ENCODE measurements at regions not wholly inside any gene's neighbourhood (a gene's known extent, or its start where the extent isn't known, plus 50 kb on each side); places are given as distances from the start of the nearest gene placed in this dataset.

DNA sequence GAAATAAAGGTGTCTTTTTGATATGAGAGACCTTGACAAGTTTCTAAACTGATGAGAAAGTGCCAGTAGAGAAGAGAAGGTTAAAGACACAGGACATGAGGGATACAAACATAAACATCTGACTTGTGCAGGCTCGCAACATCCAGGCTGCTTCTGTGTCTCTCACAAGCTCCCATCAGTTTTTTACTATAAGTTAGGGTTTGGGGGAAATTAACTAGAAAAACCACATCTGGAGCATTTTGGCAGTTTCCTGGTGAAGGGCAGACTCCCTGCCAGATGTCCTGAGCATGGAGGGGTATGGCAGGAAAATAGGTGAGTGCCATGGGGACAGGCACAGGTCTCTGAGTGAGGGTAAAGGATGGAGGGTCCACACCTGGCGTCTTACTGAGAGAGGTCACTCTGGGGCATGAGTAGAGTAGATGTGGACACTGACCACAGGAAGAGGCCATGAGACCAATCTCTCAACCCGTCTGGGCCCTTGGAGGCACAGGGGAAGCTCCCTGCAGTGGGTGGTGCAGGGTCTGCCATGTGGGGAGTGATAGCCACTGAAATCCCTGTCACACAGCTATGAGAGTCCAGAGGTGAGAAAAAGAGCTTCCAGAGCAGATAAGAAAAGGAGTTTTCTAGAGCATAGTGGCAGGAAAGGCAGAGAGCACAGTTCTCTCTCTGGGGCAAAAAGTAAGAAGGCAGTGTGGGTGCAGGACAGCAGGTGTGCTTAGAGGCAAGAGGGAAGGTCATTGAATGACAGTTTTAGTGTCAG is 193.3 kb upstream of the SYNDIG1 start:
- intact Hi-C loops (cut with micrococcal nuclease): no loop called here

DNA sequence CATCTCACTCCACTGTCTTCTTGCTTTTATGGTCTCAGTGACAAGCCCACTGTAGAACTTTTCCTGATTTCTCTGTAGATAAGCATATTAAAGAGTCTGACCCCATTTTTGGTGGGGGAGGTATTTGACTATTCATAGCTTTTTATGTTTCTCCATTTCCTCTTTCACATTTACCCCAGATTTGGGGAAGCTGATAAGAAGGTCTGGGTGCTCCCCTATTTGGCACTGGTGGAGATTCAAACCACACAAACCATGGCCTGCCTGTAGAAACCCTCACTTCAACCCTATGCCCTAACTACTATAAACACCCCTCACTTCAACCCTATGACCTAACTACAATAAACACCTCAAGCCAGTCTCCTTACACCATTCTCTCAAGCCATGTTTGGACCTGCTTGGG is 196.2 kb upstream of the SYNDIG1 start:
- intact Hi-C loops (cut with micrococcal nuclease): no loop called here

DNA sequence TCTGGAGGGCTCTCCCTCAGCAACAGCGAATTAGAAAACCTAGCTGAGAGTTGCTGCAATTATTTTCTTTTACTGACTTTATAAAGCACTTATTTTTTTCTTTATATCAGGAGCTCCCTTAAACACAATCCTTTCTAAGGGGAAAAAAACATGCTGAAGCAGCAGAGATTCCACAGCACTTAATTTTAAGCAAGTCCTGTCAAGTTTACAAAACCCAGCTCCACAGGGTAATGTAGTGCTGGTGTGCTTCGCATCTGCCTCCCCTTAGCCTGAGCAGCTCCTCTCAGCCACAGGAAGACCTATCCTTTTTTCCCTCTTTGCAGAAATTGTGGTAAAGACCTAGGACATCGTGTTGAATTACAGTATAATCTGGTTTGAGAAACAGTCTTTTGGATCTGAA is 208.1 kb upstream of the SYNDIG1 start:
- intact Hi-C loops (cut with micrococcal nuclease): no loop called here

- intact Hi-C loops (cut with micrococcal nuclease): no loop called here
Measured at GRCh38 chr20:24257171-24257570, 212.3 kb upstream of the SYNDIG1 start.

GRCh38 chr20:24256307-24256706 is 213.1 kb upstream of the SYNDIG1 start:
- intact Hi-C loops (cut with micrococcal nuclease): no loop called here

- intact Hi-C loops (cut with micrococcal nuclease): no loop called here
Measured at GRCh38 chr20:24254480-24254879, 214.9 kb upstream of the SYNDIG1 start.

GRCh38 chr20:24253321-24253720 is 216.1 kb upstream of the SYNDIG1 start:
- intact Hi-C loops (cut with micrococcal nuclease): no loop called here

- intact Hi-C loops (cut with micrococcal nuclease): no loop called here
Measured at GRCh38 chr20:24245094-24245493, 224.3 kb upstream of the SYNDIG1 start.

GRCh38 chr20:24242763-24243162 is 226.7 kb upstream of the SYNDIG1 start:
- intact Hi-C loops (cut with micrococcal nuclease): no loop called here

GRCh38 chr20:24241466-24241865 is 228.0 kb upstream of the SYNDIG1 start:
- intact Hi-C loops (cut with micrococcal nuclease): no loop called here

DNA sequence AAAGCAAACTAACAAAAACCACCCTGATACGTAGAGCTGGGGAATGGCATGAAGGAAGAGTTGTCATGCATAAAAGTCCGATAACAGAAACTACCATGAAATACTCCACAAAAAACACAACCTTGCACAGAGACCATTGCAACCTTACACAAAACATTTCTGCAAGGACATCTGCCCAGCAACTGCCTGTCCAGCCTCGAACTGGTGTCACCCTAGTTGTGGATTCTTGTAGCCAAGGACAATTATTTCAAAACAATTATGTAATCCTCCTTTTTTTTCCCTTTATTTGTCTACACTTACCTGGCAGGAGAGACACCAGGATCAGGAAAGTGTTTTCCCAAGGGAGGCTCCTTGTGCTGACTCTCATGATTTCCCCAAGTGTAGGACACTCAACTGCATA is 232.5 kb upstream of the SYNDIG1 start:
- intact Hi-C loops (cut with micrococcal nuclease): no loop called here

GRCh38 chr20:24236201-24236600 is 233.2 kb upstream of the SYNDIG1 start:
- intact Hi-C loops (cut with micrococcal nuclease): no loop called here

GRCh38 chr20:24235296-24236175 is 233.9 kb upstream of the SYNDIG1 start:
- intact Hi-C loops (cut with micrococcal nuclease): no loop called here

DNA sequence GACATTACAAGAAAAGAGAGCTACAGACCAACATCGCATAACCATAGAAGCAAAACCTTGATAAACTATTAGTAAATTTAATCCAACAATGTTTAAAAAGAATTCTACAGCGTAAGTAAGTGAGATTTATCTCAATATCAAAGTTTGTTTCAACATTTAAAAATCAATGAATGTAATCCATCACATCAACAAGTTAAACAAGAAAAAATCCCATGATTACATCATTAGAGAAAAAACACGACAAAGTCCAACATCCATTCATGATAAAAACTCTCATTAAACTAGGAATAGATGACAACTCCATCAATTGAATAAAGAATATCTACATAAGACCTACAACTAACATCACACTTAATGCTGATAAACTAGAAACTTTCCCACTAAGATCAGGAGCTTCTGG is 239.0 kb upstream of the GGTLC1 start:
- intact Hi-C loops (cut with micrococcal nuclease): no loop called here

DNA sequence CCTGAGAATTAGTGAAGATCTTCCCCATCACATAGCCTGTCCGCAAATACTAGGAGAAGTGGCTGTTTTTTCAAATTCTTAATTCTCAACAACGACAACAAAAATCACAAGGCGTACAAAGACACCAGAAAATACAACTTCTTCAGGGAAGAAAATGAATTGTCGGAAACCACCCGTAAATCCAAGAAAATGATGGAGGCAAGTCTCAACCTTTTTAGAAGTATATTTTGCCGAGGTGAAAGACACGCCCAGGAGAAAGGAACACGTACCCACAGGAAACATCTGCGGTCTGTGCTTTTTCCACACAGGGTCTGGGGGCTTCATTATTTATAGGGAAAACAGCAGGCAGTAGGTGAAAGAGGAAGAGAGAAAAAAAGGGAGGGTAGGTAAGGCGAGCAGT is 223.9 kb upstream of the GGTLC1 start:
- intact Hi-C loops (cut with micrococcal nuclease): no loop called here

GRCh38 chr20:24211972-24212371 is 223.4 kb upstream of the GGTLC1 start:
- intact Hi-C loops (cut with micrococcal nuclease): no loop called here

GRCh38 chr20:24210356-24210755 is 221.8 kb upstream of the GGTLC1 start:
- intact Hi-C loops (cut with micrococcal nuclease): no loop called here

GRCh38 chr20:24208652-24209051 is 220.1 kb upstream of the GGTLC1 start:
- intact Hi-C loops (cut with micrococcal nuclease): no loop called here

DNA sequence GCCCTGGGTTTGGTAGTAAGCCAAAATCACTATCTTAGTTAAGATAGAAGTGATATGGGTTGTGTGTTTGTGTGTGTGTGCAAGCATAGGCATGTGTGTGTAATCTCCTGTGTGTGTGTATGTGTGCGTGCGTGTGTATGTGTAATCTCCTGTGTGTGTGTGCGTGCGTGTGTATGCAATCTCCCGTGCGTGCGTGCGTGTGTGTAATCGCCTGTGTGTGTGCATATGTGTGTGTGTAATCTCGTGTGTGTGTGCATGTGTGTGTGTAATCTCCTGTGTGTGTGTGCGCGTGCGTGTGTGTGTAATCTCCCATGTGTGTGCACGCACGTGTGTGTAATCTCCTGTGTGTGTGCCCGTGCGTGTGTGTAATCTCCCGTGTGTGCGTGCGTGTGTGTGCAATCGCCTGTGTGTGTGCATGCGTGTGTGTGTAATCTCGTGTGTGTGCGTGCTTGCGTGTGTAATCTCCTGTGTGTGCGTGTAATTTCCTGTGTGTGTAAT is 219.3 kb upstream of the GGTLC1 start:
- intact Hi-C loops (cut with micrococcal nuclease): no loop called here

DNA sequence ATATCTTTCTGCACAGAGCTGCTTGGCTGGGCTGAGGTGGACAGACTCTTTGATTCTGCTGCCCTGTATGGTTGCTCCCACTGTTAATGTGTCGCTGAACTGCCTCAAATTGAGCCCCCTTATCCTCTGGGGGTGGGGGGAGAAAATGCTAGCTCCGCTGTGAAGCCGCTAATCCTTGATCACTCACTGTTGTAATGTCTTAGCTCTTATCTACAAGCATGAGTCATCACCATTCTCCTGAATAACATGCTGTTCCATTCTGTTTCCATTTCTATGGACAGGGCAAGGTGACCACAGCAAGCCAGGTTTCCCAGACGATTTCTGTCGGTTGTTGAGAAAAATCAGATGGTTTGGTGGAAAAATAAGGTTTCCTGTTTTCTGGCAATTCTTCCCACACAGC is 218.4 kb upstream of the GGTLC1 start:
- intact Hi-C loops (cut with micrococcal nuclease): no loop called here

DNA sequence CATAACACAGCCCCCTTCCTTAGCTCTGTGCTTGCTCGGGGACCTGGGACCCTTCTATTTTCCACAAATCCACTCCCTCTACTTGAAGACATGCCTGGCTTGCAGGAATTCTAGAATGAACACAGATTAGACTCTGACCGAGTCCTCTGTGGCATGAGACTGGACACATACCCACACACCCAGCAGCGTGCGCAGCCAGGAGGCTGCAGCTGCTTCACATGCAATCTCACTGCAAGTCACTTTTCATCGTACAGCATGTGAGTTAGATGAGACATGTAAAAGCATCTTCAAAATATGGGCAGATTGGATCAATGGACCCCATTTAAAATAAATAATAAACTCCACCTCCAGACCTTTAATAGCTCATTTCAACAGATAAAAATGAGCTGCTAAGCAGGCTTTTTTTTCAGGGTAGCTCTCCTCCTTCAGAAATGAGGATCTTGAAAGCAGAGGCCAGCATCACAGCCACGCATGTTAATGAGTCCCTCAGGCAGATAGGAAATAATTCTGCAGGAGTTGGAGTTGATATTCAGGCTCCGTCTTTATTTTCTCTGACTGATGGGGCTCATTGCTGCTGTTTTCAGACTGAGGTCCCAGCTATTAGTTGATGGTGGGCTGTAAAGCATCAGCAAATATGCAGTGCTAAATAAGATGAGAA is 215.1 kb upstream of the GGTLC1 start:
- intact Hi-C loops (cut with micrococcal nuclease): no loop called here

DNA sequence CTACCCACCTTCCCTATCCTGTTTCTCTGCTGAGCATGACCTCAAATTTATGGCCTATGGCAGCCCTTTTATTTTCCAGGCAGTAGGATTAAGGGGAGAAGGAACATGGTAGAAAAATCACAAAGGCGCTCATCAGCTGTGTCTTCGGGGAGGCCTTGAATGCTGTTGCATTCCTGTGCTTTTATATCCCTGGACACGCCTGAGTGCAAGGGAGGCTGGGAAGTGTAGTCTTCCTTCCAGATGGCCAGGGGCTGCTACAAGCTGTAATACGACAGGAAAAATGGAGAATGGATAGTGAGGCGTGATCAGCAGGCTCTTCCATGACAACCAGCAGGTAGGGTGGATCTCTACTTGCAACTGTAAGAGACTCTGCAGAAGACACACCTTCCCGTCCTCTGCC is 210.9 kb upstream of the GGTLC1 start:
- intact Hi-C loops (cut with micrococcal nuclease): no loop called here
